GDM1 (cell line): ENCODE measurements at regions not wholly inside any gene's neighbourhood (a gene's known extent, or its start where the extent isn't known, plus 50 kb on each side); places are given as distances from the start of the nearest gene placed in this dataset.
"Not testable (repeated sequence)": the region's sequence is repeated elsewhere in the genome, so short reads cannot be mapped to it uniquely, and the experiment has no call there.

Experiments used
- DNase-seq: peaks from one replicate; lab custom pipeline; 2025; lab: John Stamatoyannopoulos, UW

DNA sequence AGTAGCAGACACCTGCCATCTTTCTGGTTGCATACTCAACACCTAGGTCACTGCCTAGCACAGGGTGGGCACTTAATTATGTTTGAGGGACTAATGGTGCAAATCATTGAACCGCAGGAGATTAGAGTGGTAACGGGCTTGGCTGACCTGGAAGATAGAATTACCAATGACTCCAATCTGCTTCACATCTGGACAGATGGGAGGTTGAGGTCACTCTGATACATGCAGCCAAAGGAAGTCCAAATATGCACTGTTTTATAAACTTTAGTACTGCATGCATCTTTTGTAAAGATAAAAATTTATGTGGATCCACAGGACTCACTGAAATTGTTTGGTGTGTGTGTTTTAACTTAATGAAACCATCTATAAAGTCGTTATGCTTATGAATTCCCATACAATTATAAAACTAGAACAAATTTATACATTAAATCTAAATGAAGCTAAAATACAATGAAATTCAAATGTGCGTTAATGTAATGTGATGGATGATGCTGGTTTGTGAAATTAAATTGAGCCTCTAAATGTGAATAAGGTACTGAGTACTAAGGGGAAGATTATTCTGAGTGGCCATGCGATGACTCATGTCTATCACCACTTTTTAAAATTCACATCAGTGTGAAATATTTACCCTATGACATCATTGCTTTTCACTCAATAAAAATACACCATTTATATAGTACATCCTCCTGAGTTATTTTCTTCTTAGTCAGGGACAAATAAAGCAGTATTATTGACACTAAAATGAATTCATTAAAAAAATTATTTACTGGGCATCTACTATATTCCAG is 224.7 kb upstream of the FAM78B start:
- DNase-seq: no peak

GRCh38 chr1:166395729-166396128 is 228.9 kb upstream of the FAM78B start:
- no peak for DNase-seq

DNA sequence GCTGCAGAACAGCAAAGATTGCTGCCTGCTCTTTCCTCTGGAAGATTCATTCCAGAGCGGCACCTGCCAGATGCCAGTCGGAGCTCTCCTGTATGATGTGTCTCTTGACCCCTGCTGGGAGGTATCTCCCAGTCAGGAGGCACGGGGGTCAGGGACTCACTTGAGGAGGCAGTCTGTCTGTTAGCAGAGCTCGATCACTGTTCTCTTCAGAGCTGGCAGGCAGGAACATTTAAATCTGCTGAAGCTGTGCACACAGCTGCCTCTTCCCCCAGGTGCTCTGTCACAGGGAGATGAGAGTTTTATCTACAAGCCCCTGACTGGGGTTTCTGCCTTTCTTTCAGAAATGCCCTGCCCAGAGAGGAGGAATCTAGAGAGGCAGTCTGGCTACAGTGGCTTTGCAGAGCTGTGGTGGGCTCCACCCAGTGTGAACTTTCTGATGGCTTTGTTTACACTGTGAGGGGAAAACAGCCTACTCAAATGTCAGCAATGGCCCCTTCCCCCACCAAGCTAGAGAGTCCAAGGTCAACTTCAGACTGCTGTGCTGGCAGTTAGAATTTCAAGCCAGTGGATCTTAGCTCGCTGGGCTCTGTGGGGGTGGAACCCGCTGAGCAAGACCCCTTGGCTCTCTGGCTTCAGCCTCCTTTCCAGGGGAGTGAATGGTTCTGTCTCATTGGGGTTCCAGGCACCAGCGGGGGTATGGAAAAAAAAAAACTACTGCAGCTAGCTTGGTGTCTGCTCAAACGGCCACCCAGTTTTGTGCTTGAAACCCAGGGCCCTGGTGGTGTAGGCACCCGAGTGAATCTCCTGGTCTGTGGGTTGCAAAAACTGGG is 242.7 kb upstream of the FAM78B start:
- not testable (repeated sequence) for DNase-seq

DNA sequence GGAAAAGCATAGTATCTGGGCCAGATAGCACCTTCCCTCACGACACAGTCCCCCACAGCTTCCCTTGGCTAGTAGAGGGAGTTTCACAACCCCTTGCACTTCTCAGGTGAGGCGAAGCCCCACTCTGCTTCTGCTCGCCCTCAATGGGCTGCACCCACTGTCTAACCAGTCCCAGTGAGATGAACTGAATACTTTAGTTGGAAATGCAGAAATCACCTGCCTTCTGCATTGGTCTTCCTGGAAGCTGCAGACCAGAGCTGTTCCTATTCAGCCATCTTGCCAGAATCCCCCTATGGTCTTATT is 243.2 kb upstream of the FAM78B start:
- DNase-seq: no peak

DNA sequence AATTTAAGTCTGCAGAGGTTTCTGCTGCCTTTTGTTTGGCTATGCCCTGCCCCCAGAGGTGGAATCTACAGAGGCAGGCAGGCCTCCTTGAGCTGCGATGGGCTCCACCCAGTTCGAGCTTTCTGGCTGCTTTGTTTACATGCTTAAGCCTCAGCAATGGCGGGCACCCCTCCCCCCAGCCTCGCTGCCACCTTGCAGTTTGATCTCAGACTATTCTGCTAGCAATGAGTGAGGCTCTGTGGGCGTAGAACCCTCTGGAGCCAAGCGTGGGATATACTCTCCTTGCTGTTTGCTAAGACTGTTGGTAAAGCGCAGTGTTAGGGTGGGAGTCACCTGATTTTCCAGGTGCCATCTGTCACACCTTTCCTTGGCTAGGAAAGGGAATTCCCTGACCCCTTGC is 250.0 kb upstream of the FAM78B start:
- not testable (repeated sequence) for DNase-seq

DNA sequence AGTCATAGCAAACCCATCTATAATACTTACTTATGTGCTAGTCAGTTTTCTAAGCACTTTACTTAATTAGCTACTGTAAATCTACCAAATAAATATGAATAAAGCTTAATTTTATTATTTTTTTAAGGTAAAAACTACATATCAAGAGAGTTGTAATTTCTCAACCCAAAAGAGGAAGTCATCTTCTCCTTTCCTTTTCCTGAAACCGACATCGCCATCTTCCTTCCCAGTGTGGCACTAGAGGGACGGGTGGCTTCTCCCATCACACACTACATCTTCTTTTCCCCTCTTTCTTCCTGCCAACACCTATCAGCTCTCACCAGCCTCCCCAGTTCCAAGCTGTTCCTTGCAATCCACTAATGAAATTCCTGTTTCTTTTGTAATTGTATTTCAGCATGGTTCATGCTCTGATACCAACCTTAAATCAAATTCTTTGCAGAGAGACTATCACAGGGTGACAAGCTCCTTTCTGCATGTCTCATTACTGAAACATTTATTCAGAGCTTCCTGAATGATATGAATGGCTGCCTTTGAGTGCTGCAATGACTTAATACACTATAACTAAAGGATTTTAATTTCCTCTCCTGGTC is 251.6 kb upstream of the FAM78B start:
- no peak for DNase-seq

- DNase-seq: not testable (repeated sequence)
Observed at GRCh38 chr1:166422586-166422985, 255.8 kb upstream of the FAM78B start.

DNA sequence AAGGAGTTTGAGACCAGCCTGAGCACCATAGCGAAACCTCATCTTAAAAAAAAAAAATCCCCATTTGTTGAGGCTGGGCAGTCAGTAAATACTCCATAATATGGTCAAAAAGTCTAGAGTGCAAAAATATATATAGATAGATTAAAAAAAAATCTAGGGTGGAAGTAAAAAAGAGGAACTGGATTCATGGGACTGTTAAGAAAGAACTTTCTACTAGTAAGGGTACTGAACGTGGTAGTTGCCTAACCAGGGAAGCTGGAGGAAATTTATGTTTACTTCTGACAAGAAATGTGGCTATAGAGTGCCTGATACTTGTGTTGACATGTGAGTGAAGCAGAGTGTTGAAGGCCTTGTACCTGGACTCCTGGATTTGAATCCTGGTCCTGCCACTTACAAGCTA is 265.9 kb upstream of the FAM78B start:
- DNase-seq: no peak

- DNase-seq: not testable (repeated sequence)
Observed at GRCh38 chr1:166433404-166434304, 266.9 kb upstream of the FAM78B start.

GRCh38 chr1:166457700-166458099 is 290.9 kb upstream of the FAM78B start:
- no peak for DNase-seq

GRCh38 chr1:166464333-166464732 is 297.5 kb upstream of the FAM78B start:
- DNase-seq: no peak

- no peak for DNase-seq
Observed at GRCh38 chr1:166470014-166470413, 303.2 kb upstream of the FAM78B start.

- no peak for DNase-seq
Observed at GRCh38 chr1:166470441-166470840, 303.6 kb upstream of the FAM78B start.

- no peak for DNase-seq
Observed at GRCh38 chr1:166471359-166471758, 304.6 kb upstream of the FAM78B start.

- DNase-seq: no peak
Observed at GRCh38 chr1:166479052-166479631, 312.3 kb upstream of the FAM78B start.

- DNase-seq: no peak
Observed at GRCh38 chr1:166484471-166484870, 317.7 kb upstream of the FAM78B start.

DNA sequence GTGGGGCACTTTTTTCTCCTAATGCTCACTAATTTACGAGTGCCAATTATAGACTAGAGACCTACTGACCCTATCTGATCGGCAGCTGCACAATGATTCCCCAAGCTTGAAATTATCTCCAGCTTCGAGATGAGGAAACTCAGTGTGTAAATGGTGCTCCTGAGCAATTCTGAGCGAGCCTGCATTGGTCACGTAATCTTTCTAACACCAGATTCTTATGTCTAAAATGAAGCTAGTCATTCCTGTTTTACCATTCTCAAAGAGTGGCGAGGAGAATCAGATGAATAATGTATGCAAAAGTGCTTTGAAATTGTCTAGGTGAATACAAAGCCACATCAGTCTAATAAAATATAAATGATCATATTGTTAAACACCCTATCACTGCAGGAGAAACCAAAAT is 318.1 kb upstream of the FAM78B start:
- DNase-seq: no peak

GRCh38 chr1:166485620-166486019 is 318.8 kb upstream of the FAM78B start:
- no peak for DNase-seq

- DNase-seq: no peak
Observed at GRCh38 chr1:166488327-166488726, 321.5 kb upstream of the FAM78B start.

DNA sequence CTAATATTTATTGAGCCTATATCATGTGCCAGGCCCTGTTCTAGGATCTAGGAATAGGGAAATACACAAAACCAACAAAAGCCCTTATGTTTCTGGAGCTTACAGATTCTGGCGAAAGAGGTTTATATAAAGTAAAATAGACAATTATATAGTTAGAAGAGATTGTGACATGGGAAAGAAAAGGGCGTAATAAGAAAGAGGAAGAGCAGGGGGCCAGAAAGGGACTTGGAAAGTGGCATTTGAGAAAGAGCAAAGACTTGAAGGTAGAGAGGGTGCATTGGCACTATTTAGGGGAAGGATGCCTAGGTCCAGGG is 322.5 kb upstream of the FAM78B start:
- DNase-seq: no peak

DNA sequence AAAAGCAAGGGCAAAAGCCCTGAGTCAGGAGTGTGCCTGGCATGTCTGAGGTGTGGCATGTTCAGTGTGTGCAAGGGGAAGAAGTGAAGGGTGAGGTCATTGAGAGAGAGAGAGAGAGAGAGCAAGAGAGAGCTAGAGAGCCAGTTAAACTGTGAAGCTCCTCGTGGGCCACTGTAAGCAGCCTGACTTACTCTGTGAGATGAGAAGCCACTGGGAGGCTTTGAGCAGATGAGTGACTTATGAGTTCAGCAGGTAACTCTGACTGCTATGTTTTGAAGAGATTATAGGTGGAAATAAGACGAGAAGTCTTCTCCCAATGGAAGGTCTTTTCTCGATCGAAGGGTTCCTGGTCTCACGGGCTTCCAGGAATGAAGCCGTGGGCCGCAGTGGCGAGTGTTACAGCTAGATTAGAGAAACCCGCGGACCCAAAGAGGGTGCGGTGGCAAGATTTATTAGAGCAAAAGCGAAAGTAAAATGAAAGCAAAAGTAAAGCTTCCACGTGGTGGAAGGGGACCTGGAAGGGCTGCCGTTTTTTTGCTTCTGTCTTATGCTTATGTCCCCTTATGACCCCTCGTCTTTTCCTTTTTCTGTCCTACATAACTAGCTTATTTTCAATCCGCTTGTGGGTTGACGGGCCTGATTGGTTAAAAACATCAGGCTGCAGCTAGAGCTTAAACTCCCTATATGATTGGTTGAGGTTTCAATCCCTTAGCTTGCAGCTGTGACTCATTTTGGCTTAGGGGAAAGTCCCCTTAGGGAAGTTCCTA is 323.1 kb upstream of the FAM78B start:
- peak; percentile 24 for DNase-seq
